IPS-15b (cell line): ENCODE measurements at regions not wholly inside any gene's neighbourhood (a gene's known extent, or its start where the extent isn't known, plus 50 kb on each side); places are given as distances from the start of the nearest gene placed in this dataset.
"Not testable (repeated sequence)": the region's sequence is repeated elsewhere in the genome, so short reads cannot be mapped to it uniquely, and the experiment has no call there.

Experiments
- H3K27me3 ChIP-seq: one replicate; pipeline ENCODE4 v1.6.1; 2013; ENCODE audit warnings: low read length; ENCODE audit not compliant: control insufficient read depth, insufficient read depth
- H3K36me3 ChIP-seq: one replicate; pipeline ENCODE4 v1.6.1; 2013; ENCODE audit warnings: low read length; ENCODE audit not compliant: control insufficient read depth, insufficient read depth
- H3K4me1 ChIP-seq: one replicate; pipeline ENCODE4 v1.6.1; 2013; ENCODE audit warnings: mild to moderate bottlenecking, low read length; ENCODE audit not compliant: control insufficient read depth, insufficient read depth
- H3K4me3 ChIP-seq: one replicate; pipeline ENCODE4 v1.5.1; 2013; ENCODE audit warnings: low read depth, low read length
- H3K9ac ChIP-seq: one replicate; pipeline ENCODE4 v1.6.1; 2013; ENCODE audit warnings: low read depth, mild to moderate bottlenecking, low read length
- H3K9me3 ChIP-seq: one replicate; pipeline ENCODE4 v1.6.1; 2013; ENCODE audit warnings: mild to moderate bottlenecking, low read length; ENCODE audit not compliant: control insufficient read depth, insufficient read depth

DNA sequence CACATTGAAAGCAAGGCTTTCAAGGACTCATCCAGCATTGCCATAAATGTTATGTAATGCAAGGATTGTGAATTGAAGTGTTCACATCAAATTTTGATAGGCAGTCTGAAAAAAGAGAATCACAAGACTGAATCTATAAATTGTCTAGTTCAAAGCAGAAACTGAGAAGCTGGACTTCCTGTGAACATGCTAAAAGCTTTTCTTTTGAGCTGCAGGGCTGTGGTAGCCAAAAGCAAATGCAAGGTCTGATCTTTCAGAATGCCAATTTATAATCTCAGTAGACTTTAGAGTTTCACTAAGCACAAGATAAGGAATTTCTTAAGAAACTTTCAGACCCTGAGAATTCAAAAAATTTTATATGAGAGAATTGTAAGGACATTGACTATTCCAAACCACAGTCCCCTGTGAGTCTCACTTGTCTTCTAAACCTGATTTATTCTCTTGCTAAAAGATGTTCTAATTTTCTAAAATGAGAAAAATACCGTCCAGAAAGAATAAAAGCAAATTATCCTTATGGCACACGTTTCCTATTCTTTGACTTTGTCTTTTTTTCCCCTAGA lies 1700.3 kb downstream of the OTOL1 start:
- no peak overlapping the region for H3K9ac ChIP-seq
- no peaks in the 10 kb centered on the region for H3K4me1 ChIP-seq
- H3K27me3 ChIP-seq, result no peaks in the 10 kb centered on the region
- no peaks in the 10 kb centered on the region for H3K36me3 ChIP-seq
- no peaks in the 10 kb centered on the region for H3K9me3 ChIP-seq
- no peak overlapping the region for H3K4me3 ChIP-seq

DNA sequence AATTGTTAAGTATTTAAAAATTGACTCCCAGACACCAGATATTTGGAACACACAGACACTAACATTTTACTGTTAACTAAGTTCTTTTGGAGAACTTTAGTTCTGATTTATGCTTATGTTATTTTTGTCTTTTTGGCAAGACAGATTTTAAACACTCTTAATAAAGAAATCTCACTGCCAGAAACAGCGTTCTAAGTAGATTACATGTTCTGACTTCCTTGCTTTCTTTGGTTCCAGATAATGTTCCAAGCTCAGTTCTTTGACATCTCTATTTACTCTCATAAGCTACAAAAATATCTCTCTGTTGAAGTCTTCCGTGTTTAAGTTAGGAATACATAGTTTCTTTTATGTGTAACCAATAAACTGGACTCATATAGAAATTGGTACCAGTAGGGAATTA lies 1699.6 kb downstream of the OTOL1 start:
- Histone ChIP-seq H3K27me3 (no peaks in the 10 kb centered on the region), H3K9ac (no peak overlapping the region), H3K4me1 (no peaks in the 10 kb centered on the region), H3K36me3 (no peaks in the 10 kb centered on the region), H3K9me3 (no peaks in the 10 kb centered on the region), H3K4me3 (no peak overlapping the region)

DNA sequence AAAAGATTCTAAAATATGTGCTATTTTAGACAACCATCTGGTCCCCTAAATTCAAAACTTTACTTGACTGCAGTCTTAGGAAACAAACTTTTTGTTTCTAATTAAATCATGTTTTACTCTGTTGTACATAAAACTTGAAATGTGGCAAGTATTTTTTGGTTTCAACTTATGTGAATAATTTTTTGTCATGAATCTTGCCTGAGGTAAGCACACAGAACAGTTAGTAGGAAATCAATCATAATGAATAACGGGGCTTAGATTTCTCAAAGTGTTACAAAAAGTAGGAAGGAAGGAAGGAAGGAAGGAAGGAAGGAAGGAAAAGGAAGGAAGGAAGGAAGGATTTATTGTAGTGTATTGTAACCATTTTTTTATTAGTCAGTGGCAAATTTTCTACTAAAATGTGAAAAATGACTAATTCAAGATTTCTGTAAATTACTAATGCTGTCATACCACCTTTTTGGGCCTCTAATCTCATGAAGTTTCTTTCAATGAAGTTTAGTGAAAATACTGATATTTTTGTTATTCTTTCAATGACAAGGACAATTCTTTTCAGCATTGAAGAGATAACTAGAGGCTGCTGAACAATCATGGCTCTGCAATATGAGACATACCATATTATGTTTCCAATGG lies 1689.2 kb downstream of the OTOL1 start:
- Histone ChIP-seq H3K4me3 (no peak overlapping the region), H3K36me3 (no peaks in the 10 kb centered on the region), H3K9me3 (no peaks in the 10 kb centered on the region), H3K9ac (no peak overlapping the region), H3K4me1 (no peaks in the 10 kb centered on the region), H3K27me3 (no peaks in the 10 kb centered on the region)

DNA sequence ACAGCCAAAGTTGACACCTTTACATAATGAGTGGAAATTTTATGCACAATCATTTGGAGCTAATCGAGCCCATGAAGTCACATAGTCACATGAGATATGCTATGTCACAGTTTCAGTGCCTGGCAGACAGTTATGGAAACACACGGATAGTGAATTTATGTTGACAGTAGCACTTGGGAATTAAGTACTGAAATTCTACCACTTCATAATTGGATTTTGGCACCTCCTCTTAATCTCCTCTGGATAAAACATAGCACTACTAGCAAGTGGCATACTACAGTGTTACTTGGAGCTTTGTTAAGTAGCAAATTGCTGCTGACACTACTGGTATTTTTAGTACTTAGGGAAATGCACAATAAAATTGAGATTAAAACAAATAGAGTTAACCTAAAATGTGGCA lies 1679.4 kb downstream of the OTOL1 start:
- no peaks in the 10 kb centered on the region for H3K36me3 ChIP-seq
- no peaks in the 10 kb centered on the region for H3K9me3 ChIP-seq
- no peak overlapping the region for H3K4me3 ChIP-seq

DNA sequence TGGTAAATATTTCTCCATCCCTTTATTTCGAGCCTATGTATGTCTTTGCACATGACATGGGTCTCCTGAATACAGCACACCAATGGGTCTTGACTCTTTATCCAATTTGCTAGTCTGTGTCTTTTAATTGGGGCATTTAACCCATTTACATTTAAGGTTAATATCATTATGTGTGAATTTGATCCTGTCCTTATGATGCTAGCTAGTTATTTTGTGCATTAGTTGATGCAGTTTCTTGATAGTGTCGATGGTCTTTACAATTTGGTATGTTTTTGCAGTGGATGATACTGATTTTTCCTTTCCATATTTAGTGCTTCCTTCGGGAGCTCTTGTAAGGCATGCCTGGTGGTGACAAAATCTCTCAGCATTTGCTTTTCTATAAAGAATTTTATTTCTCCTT lies 1675.9 kb downstream of the OTOL1 start:
- H3K9ac ChIP-seq, H3K4me1 ChIP-seq, H3K36me3 ChIP-seq, H3K27me3 ChIP-seq, H3K4me3 ChIP-seq, H3K9me3 ChIP-seq: not testable (repeated sequence)

More for the DNA sequence above, 1679.4 kb downstream of the OTOL1 start:
- H3K27me3 ChIP-seq, result no peaks in the 10 kb centered on the region
- H3K4me1 ChIP-seq, result no peaks in the 10 kb centered on the region
- no peak overlapping the region for H3K9ac ChIP-seq

DNA sequence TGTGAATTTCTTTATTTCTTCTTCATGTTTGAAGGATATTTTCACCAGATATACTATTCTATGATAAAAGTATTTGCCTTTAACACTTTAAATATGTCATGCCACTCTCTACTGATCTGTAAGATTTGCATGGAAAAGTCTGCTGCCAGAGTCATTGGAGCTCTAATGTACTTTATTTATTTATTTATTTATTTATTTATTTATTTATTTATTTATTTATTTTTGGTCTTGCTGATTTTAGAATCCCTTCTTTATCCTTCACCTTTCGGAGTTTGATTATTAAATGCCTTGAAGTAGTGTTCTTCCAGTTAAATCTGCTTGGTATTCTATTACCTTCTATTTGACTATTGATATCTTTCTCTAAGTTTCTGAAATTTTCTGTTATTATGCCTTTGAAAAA lies 1669.6 kb downstream of the OTOL1 start:
- H3K4me1 ChIP-seq, result no peaks in the 10 kb centered on the region
- no peaks in the 10 kb centered on the region for H3K27me3 ChIP-seq
- H3K4me3 ChIP-seq, result no peak overlapping the region
- no peaks in the 10 kb centered on the region for H3K36me3 ChIP-seq
- no peaks in the 10 kb centered on the region for H3K9me3 ChIP-seq
- no peak overlapping the region for H3K9ac ChIP-seq

DNA sequence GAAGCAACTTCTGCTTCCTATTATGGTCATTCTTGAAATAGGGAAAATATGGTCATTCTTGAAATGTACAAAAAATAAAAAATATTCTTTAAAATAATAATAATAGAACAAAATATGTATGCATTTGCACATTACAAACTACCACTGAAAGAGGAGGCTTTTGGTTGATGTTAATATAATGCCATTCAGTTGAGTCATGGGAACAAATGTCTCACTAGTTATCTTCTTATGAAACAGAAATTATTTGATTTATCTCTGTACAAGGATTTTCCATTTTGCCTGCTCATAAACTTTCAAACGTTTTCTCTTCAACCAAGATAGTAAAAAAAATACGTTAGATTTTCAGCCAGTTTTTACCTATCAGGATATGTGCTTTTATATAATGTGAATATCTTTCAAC lies 1662.7 kb downstream of the OTOL1 start:
- no peaks in the 10 kb centered on the region for H3K4me1 ChIP-seq
- H3K36me3 ChIP-seq, result no peaks in the 10 kb centered on the region
- H3K9ac ChIP-seq, result no peak overlapping the region
- H3K9me3 ChIP-seq, result no peaks in the 10 kb centered on the region
- H3K4me3 ChIP-seq, result no peak overlapping the region
- no peaks in the 10 kb centered on the region for H3K27me3 ChIP-seq

DNA sequence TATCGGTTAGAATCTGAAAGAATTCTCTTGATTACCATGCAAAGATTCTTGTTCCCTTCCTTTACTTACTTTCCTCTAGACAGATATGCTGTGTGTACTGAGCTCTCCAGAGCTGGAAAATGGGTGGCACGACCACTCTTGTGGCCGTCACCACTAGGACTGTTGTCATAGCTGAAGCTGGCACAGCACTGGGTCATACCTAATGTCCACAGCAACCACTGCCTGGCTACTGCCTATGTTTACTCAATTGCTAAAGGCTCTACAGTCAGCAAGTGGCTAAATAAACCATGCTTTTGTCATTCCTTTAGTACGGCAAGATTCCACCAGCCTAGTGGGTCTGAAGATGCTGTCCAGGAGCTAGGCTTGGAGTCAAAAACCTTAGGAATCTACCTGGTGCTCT lies 1643.0 kb downstream of the OTOL1 start:
- H3K36me3 ChIP-seq, result no peaks in the 10 kb centered on the region
- H3K9ac ChIP-seq, result no peak overlapping the region
- no peak overlapping the region for H3K4me3 ChIP-seq
- peaks cover 2% of the 10 kb centered on the region for H3K4me1 ChIP-seq
- no peaks in the 10 kb centered on the region for H3K9me3 ChIP-seq
- no peaks in the 10 kb centered on the region for H3K27me3 ChIP-seq

DNA sequence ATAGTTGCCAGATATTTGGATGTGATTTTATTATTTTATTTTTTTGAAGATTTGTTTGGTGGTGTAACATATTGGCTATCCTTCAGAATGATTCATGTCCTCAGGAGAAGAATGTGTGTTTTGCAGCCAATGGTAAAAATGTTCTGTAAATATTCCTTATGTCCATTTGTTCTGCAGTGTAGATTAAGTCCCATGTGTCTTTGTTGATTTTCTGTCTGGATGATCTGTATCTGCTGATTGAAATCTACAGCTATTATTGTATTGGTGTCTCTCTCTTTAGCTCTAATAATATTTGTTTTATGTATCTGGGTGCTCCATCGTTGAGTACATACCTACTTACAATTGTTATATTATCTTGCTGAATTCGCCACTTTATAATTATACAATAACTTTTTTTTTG lies 1641.7 kb downstream of the OTOL1 start:
- Histone ChIP-seq H3K36me3 (no peaks in the 10 kb centered on the region), H3K9me3 (no peaks in the 10 kb centered on the region), H3K4me1 (peaks cover 2% of the 10 kb centered on the region), H3K4me3 (no peak overlapping the region), H3K9ac (no peak overlapping the region), H3K27me3 (no peaks in the 10 kb centered on the region)

DNA sequence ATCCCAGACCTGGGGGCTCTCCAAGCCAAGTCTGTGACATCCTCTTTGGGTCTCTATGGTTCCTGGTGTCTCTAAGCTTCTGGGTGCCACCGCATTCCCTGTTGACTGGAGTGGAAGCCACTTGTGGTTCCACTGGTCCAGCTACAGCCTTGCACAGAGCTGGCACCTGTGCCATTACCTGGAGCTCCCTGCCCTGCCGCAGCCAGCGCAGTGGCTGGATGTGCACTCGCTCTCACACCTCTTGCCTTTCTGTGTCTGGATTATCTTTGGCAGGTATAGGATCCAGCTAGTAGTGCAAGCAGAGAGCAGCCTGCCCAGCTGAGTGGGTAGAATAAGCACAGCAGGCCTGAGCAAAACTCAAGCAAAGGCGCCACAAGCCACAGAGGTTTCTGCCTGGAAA lies 1635.5 kb downstream of the OTOL1 start:
- no peaks in the 10 kb centered on the region for H3K27me3 ChIP-seq
- peaks cover under 1% of the 10 kb centered on the region for H3K9me3 ChIP-seq
- no peaks in the 10 kb centered on the region for H3K4me1 ChIP-seq
- no peak overlapping the region for H3K9ac ChIP-seq
- H3K36me3 ChIP-seq, result no peaks in the 10 kb centered on the region
- no peak overlapping the region for H3K4me3 ChIP-seq

DNA sequence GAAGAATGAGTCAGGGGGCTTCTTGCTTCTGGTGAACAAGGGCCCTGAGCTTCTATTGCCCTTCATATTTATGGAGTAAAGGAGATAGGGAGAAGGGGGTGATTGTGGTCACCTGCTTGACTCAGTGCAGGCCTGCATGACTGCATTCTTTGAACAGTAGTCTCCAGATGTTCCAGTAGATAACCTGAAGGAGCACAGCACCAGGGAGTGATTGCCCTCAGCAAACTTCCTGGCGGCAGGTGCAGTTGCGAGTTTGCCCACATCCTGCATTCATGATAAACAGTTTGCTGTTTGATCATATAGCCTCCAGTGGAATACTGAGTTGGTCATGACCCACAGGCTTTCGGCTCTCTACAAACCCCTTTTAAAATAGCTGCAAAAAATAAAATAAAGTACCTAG lies 1632.7 kb downstream of the OTOL1 start:
- Histone ChIP-seq H3K27me3 (no peaks in the 10 kb centered on the region), H3K9ac (no peak overlapping the region), H3K4me3 (no peak overlapping the region), H3K4me1 (no peaks in the 10 kb centered on the region), H3K9me3 (peaks cover 15% of the 10 kb centered on the region), H3K36me3 (no peaks in the 10 kb centered on the region)

DNA sequence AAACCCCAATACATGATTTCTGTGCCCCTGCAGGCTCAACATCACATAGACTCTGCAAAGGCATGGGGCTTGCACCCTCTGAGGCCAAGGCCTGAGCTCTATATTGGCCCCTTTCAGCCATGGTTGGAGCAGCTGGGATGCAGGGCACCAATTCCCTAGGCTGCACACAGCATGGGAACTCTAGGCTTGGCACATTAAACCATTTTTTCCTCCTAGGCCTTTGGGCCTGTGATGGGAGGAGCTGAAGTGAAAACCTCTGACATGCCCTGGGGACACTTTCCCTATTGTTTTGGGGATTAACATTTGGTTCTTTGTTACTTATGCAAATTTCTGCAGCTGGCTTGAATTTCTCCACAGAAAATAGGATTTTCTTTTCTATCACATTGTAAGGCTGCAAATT lies 1629.5 kb downstream of the OTOL1 start:
- peaks cover 16% of the 10 kb centered on the region for H3K9me3 ChIP-seq
- no peak overlapping the region for H3K4me3 ChIP-seq
- H3K36me3 ChIP-seq, result no peaks in the 10 kb centered on the region
- no peak overlapping the region for H3K9ac ChIP-seq
- H3K27me3 ChIP-seq, result no peaks in the 10 kb centered on the region
- H3K4me1 ChIP-seq, result no peaks in the 10 kb centered on the region
